Endometrium (tissue), 2 donors: ENCODE measurements at regions not wholly inside any gene's neighbourhood (a gene's known extent, or its start where the extent isn't known, plus 50 kb on each side); places are given as distances from the start of the nearest gene placed in this dataset.

Source experiments
- FAIRE-seq: peaks from 2 replicates; lab custom pipeline; 2012; peaks lifted over from hg19 to GRCh38; lab: Jason Lieb, UNC
- donor health status: control.
- donor health status: control.

DNA sequence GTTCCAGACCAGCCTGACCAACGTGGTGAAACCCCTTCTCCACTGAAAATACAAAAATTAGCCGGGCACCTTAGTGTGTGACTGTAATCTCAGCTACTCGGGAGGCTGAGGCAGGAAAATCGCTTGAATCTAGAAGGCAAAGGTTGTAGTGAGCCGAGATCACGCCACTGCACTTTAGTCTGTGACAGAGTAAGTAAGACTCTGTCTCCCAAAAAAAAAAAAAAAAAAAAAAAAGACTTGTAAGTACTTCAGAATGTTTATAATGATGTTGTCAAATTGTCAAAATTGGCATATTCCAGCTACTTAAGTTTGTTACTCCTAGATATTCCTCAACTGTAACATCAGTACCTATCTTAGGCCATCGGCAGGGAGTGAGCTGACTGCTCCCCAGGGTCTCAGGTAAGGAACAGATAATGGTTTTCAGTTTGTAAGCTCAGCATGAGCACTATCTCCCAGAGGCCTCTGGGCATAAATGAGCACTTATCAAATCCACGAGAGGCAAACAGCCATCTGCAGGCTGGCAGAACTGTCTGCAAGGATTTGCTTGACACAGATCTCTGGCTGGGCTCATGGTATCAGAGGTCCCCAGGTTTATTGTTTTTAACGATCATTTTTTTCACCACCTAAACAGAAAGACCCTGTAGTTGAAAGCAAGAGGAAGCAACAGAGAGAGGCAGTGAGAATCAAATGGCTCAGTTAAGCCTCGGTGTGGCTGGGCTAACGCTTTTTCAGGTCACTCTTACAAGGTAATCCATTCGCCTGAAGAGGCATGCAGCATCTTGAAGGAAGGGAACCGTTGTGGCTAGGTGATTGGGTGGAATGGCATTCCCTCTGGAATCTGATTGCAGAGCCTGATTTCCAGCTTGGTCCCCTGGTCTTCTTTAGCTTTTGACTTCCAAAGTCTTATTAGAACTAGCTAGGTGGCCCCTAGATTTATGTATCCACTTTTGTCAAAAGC, 115.9 kb downstream of the LY86 start:
- no peak for FAIRE-seq

DNA sequence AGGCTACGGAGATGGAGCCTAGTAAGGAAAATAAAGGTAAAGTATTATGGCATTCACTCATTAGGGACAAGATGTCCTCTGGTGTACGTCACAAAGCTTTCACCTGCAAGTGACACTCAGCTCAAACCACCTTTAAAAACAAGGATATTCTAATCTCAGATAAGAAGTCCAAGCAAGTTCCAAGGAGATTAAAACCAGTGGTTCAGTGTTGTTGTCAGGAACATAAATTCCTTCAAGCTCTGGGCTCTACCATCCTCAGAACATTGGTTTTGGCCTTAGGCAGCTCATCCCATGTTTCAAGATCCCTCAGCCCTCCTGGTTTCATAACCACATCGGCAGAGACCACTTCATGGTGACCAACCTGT, 116.5 kb downstream of the LY86 start:
- FAIRE-seq, result no peak

DNA sequence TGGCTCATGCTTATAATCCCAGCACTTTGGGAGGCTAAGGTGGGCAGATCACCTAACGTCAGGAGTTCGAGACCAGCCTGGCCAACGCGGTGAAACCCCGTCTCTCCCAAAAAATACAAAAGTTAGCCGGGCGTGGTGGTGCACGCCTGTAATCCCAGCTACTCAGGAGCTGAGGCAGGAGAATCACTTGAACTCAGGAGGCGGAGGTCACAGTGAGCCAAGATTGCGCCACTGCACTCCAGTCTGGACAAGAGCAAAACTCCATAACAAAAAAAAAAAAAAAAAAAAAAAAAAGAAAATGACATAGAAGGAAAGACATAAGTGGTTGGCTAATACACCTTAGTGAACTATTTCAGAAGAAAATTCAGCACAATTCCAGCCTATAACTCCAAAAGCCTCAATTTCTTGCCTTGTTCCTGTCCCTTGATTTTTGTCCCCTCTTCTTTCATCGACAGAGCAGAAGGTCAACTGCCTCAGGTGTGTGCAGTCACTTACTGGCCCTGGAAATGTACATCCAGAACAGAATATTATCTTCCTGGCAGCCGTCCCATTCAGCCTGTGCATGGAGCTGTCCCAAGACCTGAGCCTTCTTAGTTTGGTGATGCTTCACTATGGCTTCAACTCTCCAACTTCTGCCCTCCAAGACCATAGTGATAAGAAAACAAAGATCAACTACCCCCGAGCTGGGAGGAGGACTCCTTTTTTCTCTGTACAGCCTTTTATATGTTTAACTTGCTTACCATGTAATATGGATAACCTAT, 117.6 kb downstream of the LY86 start:
- FAIRE-seq, result no peak

DNA sequence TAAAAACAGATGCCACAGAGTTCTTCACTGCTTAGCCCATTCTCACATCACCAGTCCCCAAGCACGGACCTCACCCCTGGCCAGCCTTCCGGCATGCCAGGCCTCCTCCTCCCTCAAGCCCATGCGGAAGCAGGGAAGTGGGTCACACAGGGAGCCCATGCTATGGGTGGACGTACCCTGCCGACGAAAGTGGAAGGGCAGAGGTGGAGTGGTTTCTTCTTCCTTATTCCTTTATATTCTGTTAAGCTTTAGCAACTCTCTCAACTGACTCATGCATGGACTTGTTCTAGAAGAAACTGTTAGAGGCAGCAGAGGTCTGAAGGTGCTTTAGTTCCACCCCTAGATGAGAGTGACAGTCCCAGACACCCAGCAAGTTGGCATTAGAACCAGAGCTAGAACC, 118.6 kb downstream of the LY86 start:
- FAIRE-seq, result no peak

DNA sequence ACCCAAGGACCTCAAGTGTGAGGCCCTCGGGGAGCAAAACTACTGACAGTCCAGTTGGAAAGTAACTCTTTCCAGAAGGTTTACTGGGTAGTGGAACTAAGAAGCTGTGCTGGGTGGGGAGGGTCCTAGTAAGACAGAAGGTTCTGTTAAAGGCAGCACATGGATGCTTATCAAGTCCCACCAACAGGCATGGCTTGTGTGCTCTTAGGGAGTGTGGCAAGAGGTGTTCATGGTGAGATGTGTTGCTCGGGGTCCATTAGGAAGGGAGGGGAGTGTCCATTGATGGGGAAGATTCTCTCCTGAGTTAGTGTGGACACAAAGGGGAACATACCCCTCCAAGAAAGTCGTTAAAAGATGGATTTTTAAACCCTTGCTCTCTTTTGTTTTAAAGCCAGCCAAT, 120.6 kb downstream of the LY86 start:
- FAIRE-seq, result no peak

DNA sequence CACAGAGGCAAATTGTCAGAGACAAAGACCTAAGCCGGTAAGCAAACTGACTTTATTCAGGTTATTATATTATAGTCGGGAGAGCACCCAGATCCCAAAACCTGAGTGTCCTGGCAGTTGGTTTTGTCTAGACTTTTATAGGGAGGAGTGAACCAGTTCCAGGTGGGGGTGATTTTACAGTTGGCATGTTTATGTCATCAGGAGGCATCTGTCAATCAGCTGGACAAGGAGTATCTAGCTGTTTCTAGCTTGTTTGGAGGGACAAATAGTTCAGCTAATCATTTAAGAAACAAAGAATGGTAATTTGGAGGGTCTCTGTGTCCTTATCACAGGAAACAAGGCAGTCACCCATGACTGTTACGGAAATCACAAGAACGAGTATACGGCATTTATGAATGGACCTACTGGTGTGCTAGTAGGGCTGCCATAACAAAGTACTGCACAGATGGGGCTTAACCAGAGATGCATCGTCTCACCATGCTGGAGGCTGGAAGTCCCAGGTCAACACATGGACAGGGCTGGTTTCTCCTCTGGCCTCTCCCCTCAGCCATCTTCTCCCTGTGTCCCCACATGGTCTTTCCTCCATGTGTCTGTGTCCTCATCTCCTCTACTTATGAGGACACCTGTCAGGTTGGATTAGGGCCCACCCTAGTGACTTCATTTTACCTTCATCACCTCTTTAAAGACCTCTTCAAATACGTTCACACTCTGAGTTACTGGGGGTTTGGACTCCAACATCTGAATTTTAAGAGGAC, 122.7 kb downstream of the LY86 start:
- no peak for FAIRE-seq

DNA sequence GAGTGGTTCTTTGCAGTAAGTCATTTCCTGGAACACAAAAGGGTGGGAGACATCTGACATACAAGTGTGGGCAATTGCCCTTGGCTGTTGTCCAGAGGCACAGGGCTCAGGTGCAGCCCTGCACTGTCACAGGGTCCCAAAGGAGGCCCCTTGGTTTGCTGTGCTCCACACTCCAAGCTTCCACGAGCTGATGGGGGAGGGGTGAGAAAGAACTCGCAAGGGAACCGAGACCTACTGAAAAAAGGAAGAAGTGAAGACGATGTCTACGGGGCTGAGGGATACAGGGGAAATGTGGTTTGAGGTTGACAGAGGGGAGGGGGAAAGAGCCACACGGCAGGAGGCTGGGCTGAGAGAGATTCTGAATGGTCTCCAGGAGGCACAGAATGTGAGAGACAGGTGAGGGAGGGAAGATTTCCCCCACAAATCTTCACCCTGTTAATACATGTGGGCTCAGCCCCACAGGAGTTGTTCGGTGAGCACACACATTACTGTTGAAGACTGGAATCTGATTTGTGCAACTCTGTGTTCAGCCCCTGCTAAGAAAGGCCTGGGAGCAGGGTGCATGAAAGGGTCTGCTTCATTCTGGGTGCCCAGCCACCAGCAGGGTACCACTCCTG, 123.4 kb downstream of the LY86 start:
- no peak for FAIRE-seq

DNA sequence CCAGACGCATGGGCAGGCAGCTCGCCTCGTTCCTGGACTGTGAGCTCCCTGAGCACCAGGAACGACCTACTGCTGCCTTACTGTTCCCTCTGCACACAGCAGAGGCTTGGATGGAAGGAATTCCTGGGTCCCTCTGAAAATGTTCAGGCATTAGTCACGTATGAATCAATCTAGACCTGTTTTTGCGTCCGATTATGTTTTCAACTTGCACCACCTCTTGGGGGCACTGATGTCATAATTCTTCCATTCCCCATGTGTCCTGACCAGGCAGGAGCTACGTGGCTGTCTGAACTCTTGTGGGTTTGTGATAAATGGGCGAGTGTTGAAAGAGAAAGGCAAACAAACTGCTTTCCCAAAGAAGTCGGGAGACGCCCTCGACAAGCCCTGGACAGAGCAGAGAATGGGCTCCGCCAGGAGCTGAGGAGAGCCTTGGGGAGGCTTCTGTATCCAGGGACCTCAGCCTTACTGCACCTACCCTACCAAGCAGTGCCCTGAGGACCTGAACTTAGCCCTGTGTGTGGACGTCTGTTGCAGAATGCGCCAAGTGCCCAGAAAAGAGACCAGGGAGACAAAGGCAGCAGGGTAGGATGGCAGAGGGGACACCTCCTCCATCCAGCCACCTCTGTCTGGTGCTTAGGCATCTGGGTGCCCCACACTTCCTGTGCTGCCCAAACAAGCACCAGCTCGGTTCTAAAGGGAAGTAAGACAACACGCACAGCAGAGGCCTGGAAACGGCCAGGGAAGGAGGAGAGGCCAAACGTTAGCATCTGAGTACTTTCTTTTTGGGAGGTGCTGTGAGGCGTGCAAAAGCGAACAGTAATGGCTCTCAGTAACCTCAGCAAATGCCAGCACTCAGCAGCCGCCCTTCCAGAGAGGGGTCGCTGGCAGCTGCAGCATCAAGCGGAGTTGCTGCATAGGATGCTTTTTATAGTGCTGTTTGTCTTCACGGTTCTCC, 124.2 kb downstream of the LY86 start:
- FAIRE-seq, result no peak

DNA sequence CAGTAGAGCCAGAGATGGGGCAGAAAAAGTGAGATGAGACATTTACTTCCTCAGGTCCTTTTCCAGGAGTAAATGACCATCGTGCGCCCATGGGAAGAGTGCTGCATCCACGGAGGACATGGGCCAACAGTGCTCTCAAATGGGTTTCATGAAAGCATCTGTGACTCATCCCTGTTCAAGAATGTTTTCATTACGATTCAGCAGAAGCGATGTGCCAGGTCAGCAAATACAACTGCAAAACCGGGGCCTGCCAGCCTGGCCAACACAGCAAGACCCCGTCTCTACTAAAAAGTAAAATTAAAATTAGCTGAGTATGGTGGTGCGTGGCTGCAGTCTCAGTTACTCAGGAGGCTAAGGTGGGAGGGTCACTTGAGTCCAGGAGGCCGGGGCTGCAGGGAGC, 125.1 kb downstream of the LY86 start:
- FAIRE-seq, result no peak

DNA sequence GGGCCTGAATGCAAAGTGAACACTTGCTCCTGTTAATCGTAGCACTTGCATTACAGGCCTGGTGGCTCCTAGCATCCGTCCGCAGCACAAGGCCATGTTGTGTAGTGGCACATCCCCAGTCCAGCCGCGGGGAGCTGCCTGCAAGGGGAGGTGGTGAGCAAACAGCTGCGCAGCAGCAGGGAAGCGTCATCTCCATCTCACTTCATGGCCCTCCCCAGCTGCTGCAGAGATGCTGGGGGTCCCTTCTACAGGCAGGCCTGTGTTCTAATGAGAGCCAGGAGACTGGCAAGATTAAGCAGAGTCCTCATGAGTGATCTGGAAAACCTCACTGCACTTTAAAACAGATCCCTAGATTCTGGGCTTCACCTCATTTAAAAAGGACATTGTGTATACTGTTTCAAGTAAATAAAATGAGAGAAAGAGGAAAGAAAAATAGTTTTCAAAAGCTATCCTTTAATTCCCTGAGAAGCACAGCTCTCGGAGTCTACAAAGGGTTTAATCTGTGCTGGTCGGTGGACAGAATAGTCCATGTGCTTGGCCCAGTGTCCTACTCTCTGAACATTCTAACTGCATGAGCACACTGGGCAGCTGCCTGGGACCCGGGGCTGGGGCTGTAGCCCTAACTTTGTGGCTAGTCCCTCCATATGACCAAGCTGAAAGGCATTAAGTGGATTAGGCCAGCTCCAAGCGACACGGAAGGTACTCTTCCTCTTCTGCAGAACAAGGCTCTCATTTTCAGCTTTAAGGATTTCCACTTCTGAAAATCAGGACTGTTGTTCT, 125.8 kb downstream of the LY86 start:
- FAIRE-seq, result no peak

DNA sequence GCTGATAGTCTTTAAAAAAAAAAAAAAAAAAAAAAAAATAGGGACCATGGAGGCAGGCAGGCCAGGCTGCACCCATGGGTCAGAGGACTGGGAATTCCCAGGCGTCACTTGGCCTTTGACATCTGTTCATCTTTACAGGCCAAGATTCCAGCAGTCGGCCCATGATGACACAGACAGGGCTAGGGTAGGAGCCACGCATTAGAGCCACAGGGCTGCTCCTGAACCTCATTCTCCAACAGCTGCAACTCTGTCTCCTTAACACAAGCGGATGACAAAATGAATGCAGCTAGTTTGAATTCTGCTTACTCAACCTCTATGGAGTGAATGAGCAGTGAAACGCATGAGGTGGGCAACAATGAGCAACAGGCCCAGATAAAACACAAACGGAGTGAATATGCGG, 126.4 kb downstream of the LY86 start:
- FAIRE-seq, result no peak

DNA sequence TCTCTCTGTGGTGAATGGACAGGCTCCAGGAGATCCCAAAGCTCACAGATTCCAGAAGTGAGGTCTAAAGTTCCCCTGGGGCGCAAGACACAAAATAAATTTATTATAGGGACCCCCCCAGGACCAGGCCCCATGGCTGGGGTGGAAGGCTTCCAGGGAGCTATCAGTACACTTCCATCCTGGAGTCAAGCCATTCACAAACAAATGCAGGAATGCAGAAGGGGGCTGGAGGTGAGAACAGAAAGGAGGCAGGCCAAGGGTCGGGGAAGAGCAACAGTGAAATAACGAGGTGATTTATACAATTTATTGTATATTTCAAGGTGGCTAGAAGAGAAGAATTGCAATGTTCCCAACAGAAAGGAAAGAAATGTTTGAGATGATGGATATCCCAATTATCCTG, 126.9 kb downstream of the LY86 start:
- FAIRE-seq, result no peak

DNA sequence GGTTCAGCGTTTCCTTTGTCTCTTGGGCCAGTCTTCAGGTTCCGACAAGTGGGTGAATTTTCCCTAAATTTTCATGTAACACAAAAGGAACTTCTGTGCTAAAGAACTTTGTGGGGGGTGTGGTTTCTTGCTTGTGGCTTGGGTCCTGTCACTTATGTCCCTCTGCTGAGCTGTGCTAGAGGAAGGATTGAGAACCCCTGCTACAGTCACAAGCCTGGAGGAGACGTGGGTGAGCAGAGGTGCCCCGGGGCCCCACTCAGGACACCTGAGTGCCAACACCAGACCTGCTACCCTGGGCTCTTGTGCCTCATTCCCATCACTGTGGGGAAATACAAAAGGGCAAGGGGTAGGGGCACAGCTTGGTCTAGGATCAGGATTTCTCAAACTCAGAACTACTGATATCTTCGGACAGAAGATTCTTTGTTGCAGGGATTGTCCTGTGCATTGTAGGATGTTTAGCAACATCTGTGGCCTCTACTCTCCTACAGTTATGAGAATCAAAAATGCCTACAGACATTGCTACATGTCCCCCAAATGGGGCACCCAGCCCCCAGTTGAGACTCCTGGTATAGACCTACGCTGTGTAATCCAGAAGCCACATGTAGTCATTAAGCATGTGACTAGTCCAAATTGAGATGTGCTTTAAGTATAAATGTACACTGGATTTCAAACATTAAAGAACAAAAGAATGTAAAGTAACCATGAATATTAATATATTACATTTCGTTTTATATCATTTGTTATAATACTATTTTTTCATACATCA, 128.7 kb downstream of the LY86 start:
- FAIRE-seq, result no peak

DNA sequence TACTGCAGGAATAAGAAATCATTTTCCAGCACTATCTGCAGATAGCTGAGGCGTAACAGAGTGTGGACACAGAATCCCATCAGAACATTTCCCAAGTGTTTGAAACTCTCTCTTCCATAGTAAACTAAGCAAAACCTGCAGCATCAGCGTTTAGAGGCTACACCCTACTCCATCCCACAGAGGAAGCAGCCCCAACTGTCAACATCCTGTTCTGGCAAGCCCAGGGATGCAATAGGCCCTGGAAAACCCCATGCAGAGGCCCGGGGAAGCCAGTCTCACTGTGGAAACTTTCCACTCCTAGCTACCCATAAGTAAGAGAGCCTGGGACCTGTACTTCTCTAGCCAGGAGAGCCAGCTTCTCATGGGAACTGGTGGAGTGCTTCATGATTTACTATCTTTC, 129.4 kb downstream of the LY86 start:
- no peak for FAIRE-seq

DNA sequence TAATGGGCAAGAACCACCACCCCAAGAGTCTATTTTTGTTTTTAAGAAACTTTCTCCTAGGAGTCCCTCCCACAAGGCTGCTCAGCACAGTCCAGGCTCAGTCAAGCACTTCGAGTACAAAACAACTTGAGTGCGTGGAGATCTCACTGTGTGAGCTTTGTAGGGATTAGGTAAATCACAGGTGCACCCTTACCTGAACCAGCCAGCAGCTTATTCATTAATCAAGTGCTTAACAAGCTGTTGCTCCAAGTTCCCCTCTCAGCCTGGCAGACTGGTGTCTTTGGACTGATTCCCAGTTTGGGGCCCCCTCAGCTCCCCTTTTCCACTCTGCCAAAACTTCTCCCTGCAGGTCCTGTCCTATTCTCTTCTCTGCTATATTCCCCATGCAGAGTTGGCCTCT, 133.1 kb downstream of the LY86 start:
- no peak for FAIRE-seq

DNA sequence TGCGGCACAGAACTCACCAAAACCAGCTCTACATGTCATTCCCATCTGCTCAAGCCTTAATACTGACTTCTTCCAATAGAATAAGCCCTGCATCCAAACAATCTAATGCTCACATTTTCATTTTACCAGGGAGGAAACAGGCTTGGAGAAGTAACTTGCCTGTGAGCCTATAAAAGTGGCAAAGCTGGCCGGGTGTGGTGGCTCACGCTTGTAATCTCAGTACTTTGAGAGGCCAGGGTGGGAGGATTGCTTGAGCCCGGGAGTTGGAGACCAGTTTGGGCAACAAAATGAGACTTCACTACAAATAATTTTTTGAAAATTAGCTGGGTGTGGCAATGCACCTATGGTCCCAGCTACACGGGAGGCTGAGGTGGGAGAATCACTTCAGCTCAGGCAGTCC, 133.7 kb downstream of the LY86 start:
- FAIRE-seq, result no peak

DNA sequence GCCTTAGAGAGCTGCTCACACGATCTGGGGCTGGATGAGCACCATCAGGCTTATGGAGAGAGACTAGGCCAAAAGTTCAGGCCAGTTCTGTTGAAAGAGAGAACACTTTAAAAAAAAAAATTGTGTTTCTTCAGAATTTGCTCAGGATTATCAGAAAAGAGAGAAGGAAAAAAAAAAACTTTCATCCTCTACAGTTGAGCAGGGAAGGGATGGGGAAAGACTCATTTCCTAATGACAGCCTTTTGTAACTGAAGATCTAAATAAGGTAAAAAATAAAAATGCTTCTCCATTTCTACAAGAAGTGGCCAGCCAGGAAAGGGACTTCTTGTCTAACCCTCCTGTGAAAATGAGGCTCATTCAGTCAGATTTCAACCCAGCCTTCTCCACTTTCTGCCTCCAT, 134.8 kb downstream of the LY86 start:
- no peak for FAIRE-seq

DNA sequence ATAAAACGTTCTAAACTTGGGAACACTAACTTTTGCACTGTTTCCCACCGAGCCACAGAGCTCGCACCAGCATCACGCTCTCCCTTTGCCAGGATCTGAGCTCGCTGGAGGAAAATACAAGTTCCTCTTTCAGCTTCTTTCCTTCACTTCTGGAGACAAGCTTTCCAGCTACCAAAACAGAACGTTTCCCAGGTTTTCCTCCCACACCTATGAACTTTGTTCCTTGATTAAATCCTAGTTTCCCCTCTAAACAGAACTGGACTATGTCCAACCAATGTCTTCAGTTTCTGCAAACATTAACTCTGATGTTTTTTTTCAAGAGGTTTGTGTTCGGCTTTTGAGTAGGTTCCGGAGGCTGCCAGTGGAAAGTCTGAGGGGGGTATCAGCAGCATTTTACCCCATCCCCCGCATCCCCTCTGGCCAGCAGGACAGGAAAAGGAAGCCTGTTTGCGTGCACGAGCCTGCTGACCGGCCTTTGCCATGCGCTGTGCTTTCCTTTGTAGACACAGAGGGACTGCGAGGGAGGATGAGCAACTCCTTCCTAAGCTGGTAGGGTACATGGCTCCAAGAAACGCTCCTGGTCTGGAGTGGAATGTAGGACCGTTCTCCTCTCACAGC, 135.5 kb downstream of the LY86 start:
- FAIRE-seq, result no peak
